ENCODE measurements at regions not wholly inside any gene's neighbourhood (a gene's known extent, or its start where the extent isn't known, plus 50 kb on each side); places are given as distances from the start of the nearest gene placed in this dataset.

GRCh38 chr18:40984856-40985255 is 970.2 kb upstream of the PIK3C3 start:
- no peak for ATAC-seq

GRCh38 chr18:40983835-40984234 is 971.2 kb upstream of the PIK3C3 start:
- ATAC-seq = no peak
- DNase-seq (ENCODE audit: low spot score) = no peak

More at GRCh38 chr18:40984856-40985255, 970.2 kb upstream of the PIK3C3 start:
- no peak for DNase-seq (ENCODE audit: low spot score)

- DNase-seq (ENCODE audit: low spot score) (no peak), ATAC-seq (no peak)
These were observed 974.9 kb upstream of the PIK3C3 start for GRCh38 chr18:40980171-40980570.

GRCh38 chr18:40976050-40976449 is 979.0 kb upstream of the PIK3C3 start:
- ATAC-seq (no peak), DNase-seq (ENCODE audit: low spot score) (no peak)

GRCh38 chr18:40974448-40974847 is 980.6 kb upstream of the PIK3C3 start:
- no peak for ATAC-seq
- no peak for DNase-seq (ENCODE audit: low spot score)

- ATAC-seq = no peak
- no peak for DNase-seq (ENCODE audit: low spot score)
These were observed 992.2 kb upstream of the PIK3C3 start for GRCh38 chr18:40962784-40963183.

GRCh38 chr18:40957533-40958070 is 997.4 kb upstream of the PIK3C3 start:
- DNase-seq (ENCODE audit: low spot score) (no peak), ATAC-seq (no peak)

GRCh38 chr18:40956213-40956612 is 998.8 kb upstream of the PIK3C3 start:
- DNase-seq (ENCODE audit: low spot score) (no peak), ATAC-seq (no peak)

GRCh38 chr18:40955351-40955750 is 999.7 kb upstream of the PIK3C3 start:
- ATAC-seq (no peak), DNase-seq (ENCODE audit: low spot score) (no peak)

GRCh38 chr18:40949114-40949950 is 1005.7 kb upstream of the PIK3C3 start:
- DNase-seq (ENCODE audit: low spot score) (no peak), ATAC-seq (peak; percentile 36)

GRCh38 chr18:40944576-40944975 is 1010.5 kb upstream of the PIK3C3 start:
- DNase-seq (ENCODE audit: low spot score) (no peak), ATAC-seq (no peak)

- DNase-seq (ENCODE audit: low spot score) (no peak), ATAC-seq (no peak)
These were observed 1015.1 kb upstream of the PIK3C3 start for GRCh38 chr18:40939656-40940515.

GRCh38 chr18:40938615-40939014 is 1016.4 kb upstream of the PIK3C3 start:
- ATAC-seq = no peak
- DNase-seq (ENCODE audit: low spot score) = no peak

- ATAC-seq (no peak), DNase-seq (ENCODE audit: low spot score) (no peak)
These were observed 1017.6 kb upstream of the PIK3C3 start for GRCh38 chr18:40937386-40937785.

- ATAC-seq = peak; percentile 66
These were observed 1019.6 kb upstream of the PIK3C3 start for GRCh38 chr18:40935423-40935822.

GRCh38 chr18:40932862-40933261 is 1022.2 kb upstream of the PIK3C3 start:
- DNase-seq (ENCODE audit: low spot score) = no peak
- ATAC-seq = no peak

More at GRCh38 chr18:40935423-40935822, 1019.6 kb upstream of the PIK3C3 start:
- no peak for DNase-seq (ENCODE audit: low spot score)

- DNase-seq (ENCODE audit: low spot score) (no peak), ATAC-seq (no peak)
These were observed 1024.7 kb upstream of the PIK3C3 start for GRCh38 chr18:40930211-40930882.

GRCh38 chr18:40929399-40929798 is 1025.6 kb upstream of the PIK3C3 start:
- DNase-seq (ENCODE audit: low spot score) (no peak), ATAC-seq (no peak)

GRCh38 chr18:40926679-40927078 is 1028.4 kb upstream of the PIK3C3 start:
- DNase-seq (ENCODE audit: low spot score) (no peak), ATAC-seq (no peak)

- DNase-seq (ENCODE audit: low spot score) (no peak), ATAC-seq (no peak)
These were observed 1029.9 kb upstream of the PIK3C3 start for GRCh38 chr18:40925071-40925541.
